ENCODE measurements at regions not wholly inside any gene's neighbourhood (a gene's known extent, or its start where the extent isn't known, plus 50 kb on each side); places are given as distances from the start of the nearest gene placed in this dataset.

DNA sequence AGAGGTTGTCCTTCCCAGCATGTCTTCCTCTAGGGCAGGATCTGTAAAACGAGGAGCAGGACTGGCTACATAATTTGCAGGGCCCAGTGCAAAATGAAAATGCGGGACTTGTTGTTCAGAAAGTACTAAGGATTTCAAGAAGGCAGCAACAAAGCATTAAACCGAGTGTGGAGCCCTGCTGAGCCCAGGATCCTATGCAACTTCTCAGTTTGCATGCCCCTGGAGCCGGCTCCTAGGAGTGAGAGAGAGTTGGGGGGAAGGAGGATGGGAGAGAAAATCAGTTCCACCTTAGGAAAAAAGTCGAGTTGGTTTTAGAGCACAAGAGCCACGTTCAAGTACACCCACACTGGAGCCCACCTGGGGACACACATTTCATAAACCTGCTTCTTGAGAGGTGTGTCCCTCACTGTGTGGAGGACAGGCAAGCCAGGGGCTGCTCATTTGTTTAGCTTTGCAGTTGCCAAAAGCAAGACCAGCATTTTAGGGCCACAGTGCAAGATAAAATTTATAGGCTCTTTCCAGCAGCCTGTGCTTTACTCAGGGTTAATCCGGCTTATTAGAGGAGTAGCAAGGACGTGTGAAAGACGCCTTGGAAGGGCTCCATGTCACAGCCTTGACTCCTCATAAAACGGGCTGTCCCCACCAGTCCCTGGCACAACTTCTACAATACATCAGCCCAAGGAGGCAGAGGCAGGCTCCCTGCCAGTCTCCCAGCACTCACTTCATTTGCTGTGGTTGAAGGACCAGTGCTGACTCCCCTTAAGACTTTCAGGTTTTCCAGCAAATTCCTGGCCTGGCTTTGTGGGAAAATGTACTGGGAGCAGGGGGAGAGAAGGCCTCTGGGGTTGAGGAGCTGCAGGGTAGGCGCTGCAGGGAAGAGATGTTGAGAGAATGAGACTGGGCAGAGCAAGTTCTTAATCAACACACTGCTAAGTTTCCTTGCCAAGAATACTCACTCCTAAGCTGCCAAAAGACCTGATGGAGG is 159.7 kb upstream of the SEMA6A start:
- Histone ChIP-seq H3F3A (replicated peaks; ENCODE audit: low read depth) (no peaks in the 10 kb centered on the region), H3K27me3 (ENCODE audit: insufficient read depth) (no peaks in the 10 kb centered on the region), H2AFZ (peak overlapping the region; percentile 75), H3K79me2 (replicated peaks; ENCODE audit: insufficient read depth) (no peaks in the 10 kb centered on the region), H3K4me1 (ENCODE audit: insufficient read depth) (peaks cover 23% of the 10 kb centered on the region), H3K4me3 (no peak overlapping the region), H3K36me3 (ENCODE audit: insufficient read depth) (no peaks in the 10 kb centered on the region), H3K9me2 (ENCODE audit: insufficient read depth) (no peaks in the 10 kb centered on the region; the same call in 1 of the 2 replicates), H4K20me1 (replicated peaks; ENCODE audit: insufficient read depth) (no peaks in the 10 kb centered on the region), H3K27ac (ENCODE audit: low read depth) (no peak overlapping the region), H3K4me2 (peak overlapping the region; percentile 46; the same call in 1 of the 2 replicates)
- H3K36me3 Mint-ChIP-seq (ENCODE audit: low read depth), result no peaks in the 10 kb centered on the region
- H3K9me3 Mint-ChIP-seq, result no peaks in the 10 kb centered on the region; the same call in 2 of the 3 replicates
- ATAC-seq, result peak; percentile 77
- peaks cover 30% of the 10 kb centered on the region for H3K4me1 Mint-ChIP-seq
- DNase-seq (ENCODE audit: low spot score), result peak; percentile 44
- H3K4me3 Mint-ChIP-seq, result no peak overlapping the region
- H3K27me3 Mint-ChIP-seq (ENCODE audit: insufficient read depth, low read depth, poor library complexity), result peaks cover 3% of the 10 kb centered on the region
- TF ChIP-seq EZH2phosphoT487 (IDR thresholded peaks at IDR 0.05; ENCODE audit: unreplicated experiment) (no peak), ZNF114 (CRISPR knock-in tag; IDR thresholded peaks at IDR 0.05) (no peak), NANOG (IDR thresholded peaks at IDR 0.05; ENCODE audit: borderline replicate concordance) (no peak), ZNF331 (CRISPR knock-in tag; IDR thresholded peaks at IDR 0.05; ENCODE audit: low read depth) (no peak), POLR2AphosphoS5 (IDR thresholded peaks at IDR 0.05; ENCODE audit: low read depth) (no peak), REST (IDR thresholded peaks at IDR 0.05; ENCODE audit: unreplicated experiment) (no peak), STAT1 (IDR thresholded peaks at IDR 0.05; ENCODE audit: unreplicated experiment) (no peak), JUNB (IDR thresholded peaks at IDR 0.05; ENCODE audit: unreplicated experiment) (no peak), EZH2 (IDR thresholded peaks at IDR 0.05; ENCODE audit: low read depth, unreplicated experiment) (no peak), ZNF462 (CRISPR knock-in tag; IDR thresholded peaks at IDR 0.05) (no peak), CREB1 (CRISPR knock-in tag; IDR thresholded peaks at IDR 0.05; ENCODE audit: low read depth) (no peak)
- TF ChIP-seq, protein P1, sequence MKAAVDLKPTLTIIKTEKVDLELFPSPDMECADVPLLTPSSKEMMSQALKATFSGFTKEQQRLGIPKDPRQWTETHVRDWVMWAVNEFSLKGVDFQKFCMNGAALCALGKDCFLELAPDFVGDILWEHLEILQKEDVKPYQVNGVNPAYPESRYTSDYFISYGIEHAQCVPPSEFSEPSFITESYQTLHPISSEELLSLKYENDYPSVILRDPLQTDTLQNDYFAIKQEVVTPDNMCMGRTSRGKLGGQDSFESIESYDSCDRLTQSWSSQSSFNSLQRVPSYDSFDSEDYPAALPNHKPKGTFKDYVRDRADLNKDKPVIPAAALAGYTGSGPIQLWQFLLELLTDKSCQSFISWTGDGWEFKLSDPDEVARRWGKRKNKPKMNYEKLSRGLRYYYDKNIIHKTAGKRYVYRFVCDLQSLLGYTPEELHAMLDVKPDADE (IDR thresholded peaks at IDR 0.05), result no peak
- TF ChIP-seq, protein P2, sequence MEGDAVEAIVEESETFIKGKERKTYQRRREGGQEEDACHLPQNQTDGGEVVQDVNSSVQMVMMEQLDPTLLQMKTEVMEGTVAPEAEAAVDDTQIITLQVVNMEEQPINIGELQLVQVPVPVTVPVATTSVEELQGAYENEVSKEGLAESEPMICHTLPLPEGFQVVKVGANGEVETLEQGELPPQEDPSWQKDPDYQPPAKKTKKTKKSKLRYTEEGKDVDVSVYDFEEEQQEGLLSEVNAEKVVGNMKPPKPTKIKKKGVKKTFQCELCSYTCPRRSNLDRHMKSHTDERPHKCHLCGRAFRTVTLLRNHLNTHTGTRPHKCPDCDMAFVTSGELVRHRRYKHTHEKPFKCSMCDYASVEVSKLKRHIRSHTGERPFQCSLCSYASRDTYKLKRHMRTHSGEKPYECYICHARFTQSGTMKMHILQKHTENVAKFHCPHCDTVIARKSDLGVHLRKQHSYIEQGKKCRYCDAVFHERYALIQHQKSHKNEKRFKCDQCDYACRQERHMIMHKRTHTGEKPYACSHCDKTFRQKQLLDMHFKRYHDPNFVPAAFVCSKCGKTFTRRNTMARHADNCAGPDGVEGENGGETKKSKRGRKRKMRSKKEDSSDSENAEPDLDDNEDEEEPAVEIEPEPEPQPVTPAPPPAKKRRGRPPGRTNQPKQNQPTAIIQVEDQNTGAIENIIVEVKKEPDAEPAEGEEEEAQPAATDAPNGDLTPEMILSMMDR (conservative IDR thresholded peaks at IDR 0.05; ENCODE audit: low read depth in 2 of 2), result no peak
- no peak overlapping the region for H3K27ac Mint-ChIP-seq

Measured in GM23338 (cell line).